D721Med (cell line): ENCODE measurements at regions not wholly inside any gene's neighbourhood (a gene's known extent, or its start where the extent isn't known, plus 50 kb on each side); places are given as distances from the start of the nearest gene placed in this dataset.

ENCODE experiments used
- DNase-seq: peaks from one replicate; pipeline ENCODE4 v3.0.0; 2011; ENCODE audit warnings: low spot score; ENCODE audit not compliant: insufficient read length
- FAIRE-seq: peaks from 2 replicates; lab custom pipeline; 2011; peaks lifted over from hg19 to GRCh38; lab: Jason Lieb, UNC
- CTCF ChIP-seq: IDR thresholded peaks from 2 replicates; pipeline ENCODE4 v1.5.1; 2012; ENCODE audit warnings: mild to moderate bottlenecking, control low read depth; ENCODE audit not compliant: insufficient read depth; ENCODE audit errors: missing control alignments

GRCh38 chr7:83852136-83852535, 203.2 kb upstream of the SEMA3E start:
- TF ChIP-seq CTCF: no peak
- DNase-seq (no peak), FAIRE-seq (no peak)

- TF ChIP-seq CTCF: no peak
- FAIRE-seq (no peak), DNase-seq (no peak)
Measured at GRCh38 chr7:83851551-83851950, 202.6 kb upstream of the SEMA3E start.

- FAIRE-seq (no peak), DNase-seq (no peak)
- TF ChIP-seq CTCF: no peak
Measured at GRCh38 chr7:83850941-83851340, 202.0 kb upstream of the SEMA3E start.

- no peak for TF ChIP-seq CTCF
- DNase-seq (no peak), FAIRE-seq (no peak)
Measured at GRCh38 chr7:83850125-83850524, 201.2 kb upstream of the SEMA3E start.

GRCh38 chr7:83849131-83849530, 200.2 kb upstream of the SEMA3E start:
- no peak for FAIRE-seq
- no peak for DNase-seq

GRCh38 chr7:83842894-83843293, 194.0 kb upstream of the SEMA3E start:
- DNase-seq: no peak
- TF ChIP-seq CTCF: no peak
- FAIRE-seq: no peak

More at GRCh38 chr7:83849131-83849530, 200.2 kb upstream of the SEMA3E start:
- TF ChIP-seq CTCF: no peak

- no peak for FAIRE-seq
- no peak for TF ChIP-seq CTCF
- no peak for DNase-seq
Measured at GRCh38 chr7:83837683-83838082, 188.7 kb upstream of the SEMA3E start.
